ENCODE measurements at regions not wholly inside any gene's neighbourhood (a gene's known extent, or its start where the extent isn't known, plus 50 kb on each side); places are given as distances from the start of the nearest gene placed in this dataset.

GRCh38 chr2:113832795-113833290, 57.0 kb upstream of the ACTR3 start:
- Histone ChIP-seq H4K20me1 (ENCODE audit: insufficient read depth, low read length) (no peaks in the 10 kb centered on the region), H3K79me1 (ENCODE audit: low read depth in 1 of 2, low read length in 2 of 2) (no peaks in the 10 kb centered on the region), H3K4me2 (ENCODE audit: low read depth, low read length) (no peak overlapping the region), H3K27ac (ENCODE audit: insufficient read depth, low read length) (no peak overlapping the region), H4K91ac (ENCODE audit: insufficient read depth, low read depth, low read length) (no peak overlapping the region), H3K9me1 (ENCODE audit: insufficient read depth, low read length) (0 out of 2 replicates have a peak, but pooled peaks cover 3% of the 10 kb centered on the region), H2AK9ac (replicated peaks; ENCODE audit: low read depth, low read length, poor library complexity) (no peak overlapping the region), H2BK5ac (ENCODE audit: low read depth, low read length, poor library complexity, severe bottlenecking) (no peak overlapping the region), H3K56ac (ENCODE audit: extremely low read depth, insufficient read depth, low read length) (no peak overlapping the region), H3K4me1 (ENCODE audit: control insufficient read depth, insufficient read depth, low read length) (peaks cover 2% of the 10 kb centered on the region; the same call in 1 of the 2 replicates), H4K5ac (ENCODE audit: low read depth, low read length) (no peak overlapping the region), H3K9ac (ENCODE audit: low read depth, low read length) (no peak overlapping the region), H3K36me3 (ENCODE audit: control insufficient read depth, insufficient read depth, low read length) (no peaks in the 10 kb centered on the region), H2BK20ac (ENCODE audit: low read depth, low read length) (no peak overlapping the region), H2BK15ac (ENCODE audit: low read depth, low read length) (no peak overlapping the region), H3K9me3 (ENCODE audit: control insufficient read depth, insufficient read depth, low read length) (no peaks in the 10 kb centered on the region), H2AK5ac (ENCODE audit: low read depth, low read length) (no peak overlapping the region), H3K27me3 (ENCODE audit: control insufficient read depth, insufficient read depth, low read length) (no peaks in the 10 kb centered on the region), H3K14ac (replicated peaks; ENCODE audit: low read depth, low read length) (no peak overlapping the region), H3K4me3 (ENCODE audit: insufficient read depth, low read depth, low read length) (no peak overlapping the region), H3K23ac (ENCODE audit: low read depth, low read length) (no peak overlapping the region), H3K4ac (ENCODE audit: low read depth, low read length) (no peak overlapping the region), H2AFZ (replicated peaks; ENCODE audit: low read length, poor library complexity) (no peak overlapping the region), H3K18ac (ENCODE audit: low read depth, low read length) (no peak overlapping the region), H2BK120ac (ENCODE audit: low read depth, low read length) (no peak overlapping the region), H4K8ac (ENCODE audit: low read depth in 2 of 2, low read length in 2 of 2) (no peak overlapping the region)
- intact Hi-C loops (cut with micrococcal nuclease) (no loop called here), dilution Hi-C loops (cut with HindIII; ENCODE audit: low sequenced_read_pairs, unreplicated experiment) (no loop called here), in situ Hi-C loops (cut with MboI; ENCODE audit: low sequenced_read_pairs) (no loop called here)
- no peak for DNase-seq
- ATAC-seq (ENCODE audit: low read depth): no peak
- no CpG with 5 or more reads among the region's 4 CpGs for WGBS, 2 experiments (ENCODE audit: extremely low coverage in 2 of 2, insufficient read length in 1 of 2)
- POLR2A ChIA-PET (ENCODE audit: unreplicated experiment): no interaction called here
- CTCF ChIA-PET: no interaction called here
- BruUV-seq (replicated peaks): no TSS peak
- TF ChIP-seq MXI1 (IDR thresholded peaks at IDR 0.05; ENCODE audit: borderline replicate concordance, low read depth, low read length): no peak
